CD4-positive, alpha-beta T cell treated with Interleukin-1 beta for 1 hour (primary cell): ENCODE measurements at regions not wholly inside any gene's neighbourhood (a gene's known extent, or its start where the extent isn't known, plus 50 kb on each side); places are given as distances from the start of the nearest gene placed in this dataset.
"Not testable (repeated sequence)": the region's sequence is repeated elsewhere in the genome, so short reads cannot be mapped to it uniquely, and the experiment has no call there.

Experiments used
- DNase-seq, 2 donors: peaks; one replicate each; pipeline ENCODE4 v3.0.0-alpha.2; 2020 to 2022

GRCh38 chr18:60007661-60008060, 107.9 kb downstream of the PMAIP1 start:
- DNase-seq, result no peak

DNA sequence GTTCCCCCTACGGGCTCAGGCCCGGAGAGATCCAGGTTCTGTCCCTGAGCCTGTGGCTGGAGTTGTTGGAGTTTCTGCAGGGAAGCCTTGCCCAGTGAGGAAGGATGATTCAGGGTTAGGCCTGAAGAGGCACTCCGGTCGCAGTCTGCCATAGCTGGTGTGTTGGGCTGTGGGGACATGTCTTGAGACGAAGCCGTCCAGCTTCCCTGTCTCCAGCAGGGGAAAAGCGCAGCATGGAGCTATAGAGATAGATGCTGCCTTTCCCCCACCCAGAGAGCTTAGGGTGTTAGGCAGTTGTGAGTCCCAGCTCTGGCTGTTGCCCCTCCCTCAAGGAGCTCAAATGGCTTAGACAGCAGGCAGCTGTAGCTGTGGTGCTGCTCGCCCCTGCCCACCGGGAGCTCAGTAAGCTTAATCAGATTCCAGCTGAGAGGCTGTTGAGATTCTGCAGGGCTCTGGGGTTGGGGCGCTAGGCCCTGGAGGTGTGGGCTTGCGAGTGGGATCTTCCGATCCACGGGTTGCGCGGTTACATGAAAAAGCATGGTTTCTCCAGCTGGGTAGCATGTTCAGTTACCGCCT, 103.9 kb downstream of the PMAIP1 start:
- DNase-seq, result no peak

GRCh38 chr18:59996370-59996966, 96.7 kb downstream of the PMAIP1 start:
- no peak for DNase-seq

- DNase-seq, result no peak
Measured at GRCh38 chr18:59994357-59994756, 94.6 kb downstream of the PMAIP1 start.

DNA sequence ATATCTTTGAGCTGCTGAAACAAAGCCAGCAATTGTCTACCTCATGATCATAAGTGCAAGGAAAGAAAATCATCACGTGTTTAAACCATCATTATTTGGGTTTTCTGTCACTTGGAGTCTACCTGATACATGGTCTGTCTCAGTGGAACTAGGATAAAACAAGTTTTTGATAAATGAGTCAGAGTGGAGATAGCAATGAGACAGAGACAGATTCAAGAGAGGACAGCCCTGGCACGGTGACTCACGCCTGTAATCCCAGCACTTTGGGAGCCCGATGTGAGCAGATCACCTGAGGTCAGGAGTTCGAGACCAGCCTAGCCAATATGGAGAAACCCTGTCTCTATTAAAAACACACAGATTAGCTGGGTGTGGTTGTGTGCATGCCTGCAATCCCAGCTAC, 93.8 kb downstream of the PMAIP1 start:
- no peak for DNase-seq

DNA sequence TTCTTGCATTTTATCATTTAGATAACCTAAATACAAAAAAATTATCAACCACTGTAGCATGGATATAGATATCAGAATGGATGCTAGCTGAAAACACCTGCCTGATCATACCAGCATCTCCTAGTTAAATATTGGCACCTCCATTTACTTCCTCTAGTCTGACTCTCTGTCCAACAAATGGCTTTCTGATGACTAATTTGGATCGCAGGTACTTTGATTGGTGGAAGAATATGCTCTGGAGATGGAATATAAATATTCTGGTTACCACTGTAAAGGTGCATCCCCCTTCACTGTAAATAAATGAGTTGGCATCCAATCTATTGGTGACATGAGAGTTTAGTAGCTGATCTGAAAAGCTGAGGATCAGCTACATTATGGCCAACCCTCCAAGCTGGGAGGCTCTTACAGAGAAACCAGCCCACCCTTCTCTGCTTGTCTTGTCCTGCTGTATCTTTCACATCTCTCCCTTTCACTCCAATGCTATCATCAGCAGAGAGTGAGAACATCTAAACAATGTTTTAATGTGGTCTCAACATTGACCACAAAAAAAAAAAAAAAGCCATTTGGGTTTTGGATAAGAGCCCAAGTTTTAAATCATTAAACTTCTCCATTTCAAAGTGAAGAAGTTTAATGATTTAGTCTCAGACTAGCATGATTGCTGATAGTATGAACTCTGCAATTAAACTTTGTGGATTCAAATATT, 90.5 kb downstream of the PMAIP1 start:
- DNase-seq, result no peak

DNA sequence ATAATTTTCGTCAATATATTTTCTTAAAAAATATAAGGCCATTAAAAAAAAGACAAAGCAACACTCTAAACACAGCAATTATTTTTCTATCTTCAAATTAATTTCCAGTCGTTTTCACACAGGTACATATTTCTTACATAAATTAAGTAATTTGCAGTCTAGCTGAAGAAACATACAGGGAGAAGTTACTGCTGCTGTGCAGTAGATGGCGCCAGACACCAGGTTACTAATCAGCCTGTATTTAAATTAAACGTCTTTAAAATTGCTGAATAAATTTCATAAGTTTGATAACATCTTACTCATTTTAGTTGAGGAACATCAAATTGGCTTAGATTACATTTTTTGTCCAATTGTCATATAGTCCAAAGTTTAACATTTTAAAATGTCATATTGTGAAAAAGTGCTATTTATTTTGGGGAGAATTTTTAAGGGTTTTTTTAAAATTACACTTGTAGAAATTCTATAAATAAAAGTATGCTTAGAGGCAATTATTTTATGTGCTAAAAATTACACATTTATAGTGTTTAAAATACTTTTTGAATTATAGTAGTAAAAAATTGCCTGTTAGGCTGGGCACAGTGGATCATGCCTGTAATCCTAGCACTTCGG, 88.4 kb downstream of the PMAIP1 start:
- DNase-seq, result peak; percentile 47 to 51

GRCh38 chr18:59987102-59987501, 87.3 kb downstream of the PMAIP1 start:
- no peak for DNase-seq

GRCh38 chr18:59986139-59986538, 86.3 kb downstream of the PMAIP1 start:
- no peak for DNase-seq

GRCh38 chr18:59985289-59985688, 85.5 kb downstream of the PMAIP1 start:
- no peak for DNase-seq

DNA sequence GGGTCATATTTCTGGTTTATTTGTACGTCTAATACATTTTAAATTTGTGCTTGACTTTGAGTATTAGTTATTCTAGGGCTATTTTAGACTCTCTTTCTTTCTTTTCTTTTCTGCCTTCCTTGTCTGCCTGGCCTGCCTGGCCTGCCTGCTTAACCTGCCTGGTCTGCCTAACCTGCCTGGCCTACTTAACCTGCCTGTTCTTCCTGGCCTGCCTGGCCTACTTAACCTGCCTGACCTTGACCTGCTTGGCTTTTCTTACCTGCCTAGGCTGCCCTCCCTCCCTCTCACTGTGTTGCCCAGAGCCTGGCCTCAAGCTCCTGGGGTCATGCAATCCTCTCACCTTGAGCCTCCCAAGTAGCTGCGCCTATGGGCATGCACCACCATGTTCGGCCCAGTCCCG, 83.7 kb downstream of the PMAIP1 start:
- no peak for DNase-seq

GRCh38 chr18:59980188-59980637, 80.4 kb downstream of the PMAIP1 start:
- no peak for DNase-seq

DNA sequence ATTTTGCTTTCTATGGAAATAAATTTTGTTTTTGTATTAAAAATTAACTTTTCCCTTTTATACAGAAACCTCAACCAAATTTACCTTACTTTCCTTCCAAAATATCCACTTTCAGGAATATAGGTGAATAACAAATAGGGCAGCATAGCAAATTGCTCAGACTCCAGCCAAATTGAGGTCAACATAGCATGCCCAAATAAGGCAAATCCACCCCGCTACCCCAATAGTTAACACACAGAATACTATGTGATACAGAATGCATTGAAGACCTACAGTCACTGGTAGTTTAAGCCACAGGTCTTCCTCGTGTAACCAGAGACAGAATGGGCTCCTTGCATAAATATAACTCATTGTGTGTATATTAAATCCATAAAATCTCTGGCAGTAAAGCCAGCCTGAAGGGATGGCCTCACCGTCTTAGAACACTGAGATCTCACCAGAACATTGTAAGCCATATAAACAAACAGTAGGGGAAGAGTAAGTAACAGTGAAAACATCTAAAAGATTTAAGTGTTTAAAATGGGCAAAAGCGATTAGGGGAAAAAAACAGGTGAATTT, 72.2 kb downstream of the PMAIP1 start:
- no peak for DNase-seq

GRCh38 chr18:59971144-59971543, 71.3 kb downstream of the PMAIP1 start:
- not testable (repeated sequence) for DNase-seq

- not testable (repeated sequence) for DNase-seq
Measured at GRCh38 chr18:59969477-59970028, 69.8 kb downstream of the PMAIP1 start.

DNA sequence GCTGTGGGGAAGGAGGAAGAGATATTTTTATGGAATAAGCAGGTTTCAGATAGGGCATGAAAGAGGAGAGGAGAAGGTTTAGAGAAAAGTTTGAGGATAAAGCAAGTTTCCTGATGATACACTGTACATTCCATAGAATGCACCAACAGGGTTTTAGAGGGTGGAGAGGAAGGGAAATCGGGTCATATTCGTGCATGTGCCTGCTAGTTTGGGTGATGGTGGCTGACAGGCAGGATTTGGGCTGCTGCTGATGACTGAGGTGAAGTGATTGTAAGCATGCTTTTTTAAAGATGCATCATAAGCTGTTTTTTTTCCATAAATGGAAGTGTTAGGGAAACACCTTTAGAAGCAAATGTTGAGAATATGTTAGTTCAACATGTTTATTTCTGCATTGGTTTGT, 68.8 kb downstream of the PMAIP1 start:
- DNase-seq, result no peak

DNA sequence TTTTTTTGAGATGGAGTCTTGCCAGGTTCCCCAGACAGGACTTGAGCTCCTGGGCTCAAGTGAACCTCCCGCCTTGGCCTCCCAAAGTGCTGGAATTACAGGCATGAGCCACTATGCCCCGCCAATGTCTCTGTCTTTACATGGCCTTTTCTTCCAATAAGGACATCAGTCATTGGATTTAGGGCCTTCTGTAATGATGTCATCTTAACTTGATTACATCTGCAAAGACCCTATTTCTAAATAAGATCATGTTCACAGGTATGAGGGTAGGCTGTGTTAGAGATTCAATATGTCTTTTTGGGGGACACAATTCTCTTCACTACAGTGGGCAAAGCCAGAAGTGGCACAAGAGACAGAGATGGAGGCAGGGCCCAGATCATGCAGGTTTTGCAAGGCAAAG, 68.1 kb downstream of the PMAIP1 start:
- no peak for DNase-seq

DNA sequence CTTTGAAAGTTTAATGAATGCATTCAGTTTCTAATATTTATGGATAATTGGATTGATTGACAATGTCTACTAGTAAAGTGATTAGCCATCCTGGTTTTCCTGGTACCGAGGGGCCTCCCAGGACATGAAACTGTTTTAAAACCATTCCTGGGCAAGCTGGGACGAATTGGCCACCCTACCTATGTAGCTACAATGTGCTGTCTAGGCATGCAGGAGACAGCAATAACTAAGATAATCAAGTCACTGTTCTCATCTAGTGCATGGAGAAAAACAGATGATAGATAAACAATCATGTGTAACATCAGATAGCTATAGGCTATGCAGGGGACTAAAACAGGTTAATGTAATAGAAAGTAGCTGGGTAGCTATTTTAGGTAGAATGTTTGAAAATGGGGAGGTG, 67.1 kb downstream of the PMAIP1 start:
- DNase-seq, result no peak

DNA sequence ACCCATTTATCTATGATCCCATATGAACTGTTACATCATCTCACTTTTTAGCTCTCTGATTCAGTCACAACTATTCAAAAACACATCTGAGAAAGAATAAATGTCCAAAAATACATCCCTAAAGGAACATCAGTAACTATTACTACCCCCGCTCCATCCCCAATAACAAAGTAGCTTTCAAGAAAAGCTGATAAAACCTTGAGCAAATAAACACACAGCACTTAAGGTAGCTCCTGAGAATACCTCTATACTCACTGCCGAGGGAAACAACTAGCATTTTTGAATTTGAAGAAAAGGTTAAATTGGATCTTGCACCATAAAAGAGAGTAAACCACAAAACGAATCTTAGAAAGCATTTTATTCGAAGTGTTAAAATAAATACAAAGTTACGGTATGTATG, 63.4 kb downstream of the PMAIP1 start:
- DNase-seq, result no peak

DNA sequence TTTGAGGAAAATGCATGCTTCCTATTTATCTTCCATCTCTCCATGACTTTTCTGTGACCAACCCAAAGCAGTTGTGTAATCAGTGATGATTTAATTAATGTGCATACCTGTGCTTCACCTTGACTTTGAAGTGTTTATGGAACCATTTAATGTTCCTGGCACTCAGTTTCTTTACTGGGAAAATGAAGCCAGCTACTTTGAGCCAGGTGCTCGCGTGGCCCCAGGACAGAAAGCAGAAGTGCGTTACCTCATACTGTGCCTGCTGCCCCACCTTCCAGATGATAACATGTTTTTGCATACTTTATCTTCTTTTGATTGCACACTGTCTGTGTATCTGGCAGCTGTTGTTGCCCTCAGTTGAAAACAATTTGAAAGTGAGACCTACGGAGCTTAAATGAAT, 61.3 kb downstream of the PMAIP1 start:
- DNase-seq, result peak in 1 of 2 donors; percentile 7

DNA sequence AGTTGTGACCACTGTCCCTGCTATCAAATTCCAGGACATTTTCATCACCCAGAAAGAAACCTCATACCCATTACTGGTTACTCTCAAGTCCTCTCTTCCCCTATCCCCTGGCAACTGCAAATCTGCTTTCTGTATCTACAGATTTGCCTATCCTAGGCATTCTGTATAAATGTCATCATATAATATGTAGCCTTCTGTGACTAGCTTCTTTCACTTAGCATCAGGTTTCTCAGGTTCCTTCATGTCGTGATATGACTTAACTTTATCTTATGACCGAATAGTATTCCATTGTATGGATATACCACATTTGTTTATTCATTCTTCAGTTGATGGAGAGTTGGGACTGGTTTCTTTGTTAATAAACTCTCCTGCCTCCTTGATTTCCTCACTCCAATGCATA, 60.5 kb downstream of the PMAIP1 start:
- no peak for DNase-seq

DNA sequence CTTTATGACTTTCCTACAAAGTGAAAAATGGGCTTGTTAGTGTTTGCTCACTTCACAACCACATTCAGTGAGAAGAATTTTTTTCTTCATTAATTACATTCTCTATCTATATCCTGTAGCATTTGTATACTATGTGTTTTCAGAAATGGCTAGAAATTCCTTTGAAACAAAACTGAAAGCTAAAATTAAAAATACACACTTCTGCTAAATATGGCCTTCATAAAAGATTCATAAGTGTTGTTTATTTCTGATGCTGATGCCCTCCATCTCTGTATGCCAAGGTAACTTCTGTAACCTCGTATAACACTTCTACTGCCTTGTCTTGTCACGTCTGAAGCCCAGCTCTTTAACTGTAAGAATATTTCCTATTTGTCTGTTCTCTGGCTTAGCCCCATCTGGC, 59.8 kb downstream of the PMAIP1 start:
- no peak for DNase-seq

- no peak for DNase-seq
Measured at GRCh38 chr18:59959073-59959472, 59.3 kb downstream of the PMAIP1 start.
